Tibial nerve (tissue), 4 donors: ENCODE measurements at regions not wholly inside any gene's neighbourhood (a gene's known extent, or its start where the extent isn't known, plus 50 kb on each side); places are given as distances from the start of the nearest gene placed in this dataset.

Experiments
- CTCF ChIP-seq, 5 experiments: fragments of 200-600 bp in 3 of 5; fragments of 450-650 bp in 2 of 5; sonication (generic) in 3 of 5; IDR thresholded peaks; one replicate each; pipeline ENCODE4 v1.5.1; 2016 to 2019; ENCODE audit warnings: antibody characterized with exemption in 5 of 5, mild to moderate bottlenecking in 3 of 5, moderate library complexity in 2 of 5
- EP300 ChIP-seq, 2 donors: sonication (generic); formaldehyde crosslinking; IDR thresholded peaks; one replicate each; pipeline ENCODE4 v1.6.1; 2017; ENCODE audit warnings: antibody characterized with exemption in 2 of 2, mild to moderate bottlenecking in 1 of 2
- POLR2A ChIP-seq, 2 donors: fragments of 450-650 bp; IDR thresholded peaks; one replicate each; pipeline ENCODE4 v1.6.1; 2017; ENCODE audit warnings: antibody characterized with exemption in 2 of 2, mild to moderate bottlenecking in 2 of 2, moderate library complexity in 2 of 2

GRCh38 chr13:83471011-83471410, 411.3 kb downstream of the SLITRK1 start:
- no peak for TF ChIP-seq POLR2A (IDR thresholded peaks at IDR 0.05)
- TF ChIP-seq CTCF (IDR thresholded peaks at IDR 0.05), result no peak
- TF ChIP-seq EP300 (IDR thresholded peaks at IDR 0.05), result no peak
